WTC11 (cell line): ENCODE measurements at regions not wholly inside any gene's neighbourhood (a gene's known extent, or its start where the extent isn't known, plus 50 kb on each side); places are given as distances from the start of the nearest gene placed in this dataset.

Experiments
- ATF3 ChIP-seq: sonication (generic); formaldehyde crosslinking; conservative IDR thresholded peaks from 2 replicates; pipeline ENCODE4 v1.8.1; 2022; ENCODE audit warnings: mild to moderate bottlenecking, missing genetic modification reagents
- CBFB ChIP-seq: sonication (generic); formaldehyde crosslinking; IDR thresholded peaks from 2 replicates; pipeline ENCODE4 v1.8.1; 2022; ENCODE audit warnings: mild to moderate bottlenecking, low read depth, missing genetic modification reagents
- CTCF ChIP-seq: fragments of 200-600 bp; IDR thresholded peaks from 2 replicates; pipeline ENCODE4 v1.8.0; 2022; ENCODE audit warnings: antibody characterized with exemption
- E2F5 ChIP-seq: sonication (generic); formaldehyde crosslinking; IDR thresholded peaks from 2 replicates; pipeline ENCODE4 v1.8.1; 2022; ENCODE audit warnings: mild to moderate bottlenecking, moderate library complexity, missing genetic modification reagents
- NFYB ChIP-seq: sonication (generic); formaldehyde crosslinking; conservative IDR thresholded peaks from 2 replicates; pipeline ENCODE4 v1.8.0; 2022; ENCODE audit warnings: low read depth, missing genetic modification reagents
- USF2 ChIP-seq: sonication (generic); formaldehyde crosslinking; IDR thresholded peaks from 2 replicates; pipeline ENCODE4 v1.8.1; 2023; ENCODE audit warnings: mild to moderate bottlenecking, missing genetic modification reagents, moderate library complexity
- ZNF512 ChIP-seq: sonication (generic); formaldehyde crosslinking; IDR thresholded peaks from 2 replicates; pipeline ENCODE4 v1.8.1; 2022; ENCODE audit warnings: missing genetic modification reagents, borderline replicate concordance

- no peak for TF ChIP-seq CTCF
- TF ChIP-seq ATF3, result no peak
- TF ChIP-seq CBFB (CRISPR knock-in tag), result no peak
- no peak for TF ChIP-seq USF2 (CRISPR knock-in tag)
- no peak for TF ChIP-seq E2F5 (CRISPR knock-in tag)
- TF ChIP-seq NFYB (CRISPR knock-in tag), result no peak
- no peak for TF ChIP-seq ZNF512
Measured at GRCh38 chr1:221576268-221576667, 165.6 kb downstream of the DUSP10 start.
